Astrocyte of the cerebellum (primary cell): ENCODE measurements at regions not wholly inside any gene's neighbourhood (a gene's known extent, or its start where the extent isn't known, plus 50 kb on each side); places are given as distances from the start of the nearest gene placed in this dataset.

ENCODE experiments used
- DNase-seq: peaks from one replicate; pipeline ENCODE4 v3.0.0-alpha.2; 2011; ENCODE audit warnings: low read depth
- H3K4me3 ChIP-seq: 2 replicates; pipeline ENCODE4 v1.5.1; 2011; ENCODE audit warnings: mild to moderate bottlenecking, low read depth, low read length, moderate library complexity
- in situ Hi-C: cut with HindIII; loops from 2 replicates; pipeline ENCODE4 v1.10.0; 2017; ENCODE audit warnings: low sequenced_read_pairs
- TF ChIP-seq, protein P1 (sequence below): IDR thresholded peaks from 2 replicates; pipeline ENCODE4 v1.5.1; 2012; ENCODE audit warnings: low read length, low read depth, moderate library complexity, mild to moderate bottlenecking; ENCODE audit errors: missing control alignments

DNA sequence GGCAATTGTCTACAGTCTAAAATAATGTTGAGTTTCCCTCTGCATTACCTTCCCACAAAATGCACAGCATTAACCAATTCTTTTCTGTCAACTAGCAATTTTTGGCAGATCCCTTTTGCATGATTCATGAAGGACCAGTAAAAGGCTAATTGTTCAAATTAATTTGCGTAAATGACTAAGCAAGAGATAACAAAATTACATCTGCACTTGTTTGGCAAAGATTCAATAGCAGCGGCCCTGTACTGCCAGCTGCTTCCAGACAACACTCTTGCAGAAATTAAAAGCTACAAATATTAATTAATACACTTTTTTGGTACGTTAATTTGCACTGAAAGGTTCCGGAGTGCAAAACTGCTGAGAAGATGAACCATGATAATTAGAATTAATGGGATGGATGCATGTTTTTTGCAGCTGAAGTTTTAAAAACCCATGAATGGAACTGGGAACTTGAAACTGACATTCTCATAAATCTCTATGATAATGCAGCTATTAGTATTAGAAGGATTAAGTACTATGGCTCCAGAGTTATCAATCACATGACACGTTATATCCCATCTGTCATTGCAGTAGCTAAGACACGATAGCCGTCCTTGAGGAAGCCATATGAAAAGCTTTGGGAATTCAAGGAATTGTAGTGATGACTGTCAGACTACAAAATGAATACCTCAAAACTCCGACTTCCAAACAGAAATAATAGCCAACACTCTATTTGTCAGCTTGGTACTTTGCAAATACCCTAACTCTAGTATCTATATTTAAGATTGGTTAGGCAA is 1268.3 kb upstream of the ACVR2A start:
- TF ChIP-seq, protein P1, sequence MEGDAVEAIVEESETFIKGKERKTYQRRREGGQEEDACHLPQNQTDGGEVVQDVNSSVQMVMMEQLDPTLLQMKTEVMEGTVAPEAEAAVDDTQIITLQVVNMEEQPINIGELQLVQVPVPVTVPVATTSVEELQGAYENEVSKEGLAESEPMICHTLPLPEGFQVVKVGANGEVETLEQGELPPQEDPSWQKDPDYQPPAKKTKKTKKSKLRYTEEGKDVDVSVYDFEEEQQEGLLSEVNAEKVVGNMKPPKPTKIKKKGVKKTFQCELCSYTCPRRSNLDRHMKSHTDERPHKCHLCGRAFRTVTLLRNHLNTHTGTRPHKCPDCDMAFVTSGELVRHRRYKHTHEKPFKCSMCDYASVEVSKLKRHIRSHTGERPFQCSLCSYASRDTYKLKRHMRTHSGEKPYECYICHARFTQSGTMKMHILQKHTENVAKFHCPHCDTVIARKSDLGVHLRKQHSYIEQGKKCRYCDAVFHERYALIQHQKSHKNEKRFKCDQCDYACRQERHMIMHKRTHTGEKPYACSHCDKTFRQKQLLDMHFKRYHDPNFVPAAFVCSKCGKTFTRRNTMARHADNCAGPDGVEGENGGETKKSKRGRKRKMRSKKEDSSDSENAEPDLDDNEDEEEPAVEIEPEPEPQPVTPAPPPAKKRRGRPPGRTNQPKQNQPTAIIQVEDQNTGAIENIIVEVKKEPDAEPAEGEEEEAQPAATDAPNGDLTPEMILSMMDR, result no peak
- in situ Hi-C loops, result no loop called here
- no peak for DNase-seq
- no peak overlapping the region for H3K4me3 ChIP-seq

DNA sequence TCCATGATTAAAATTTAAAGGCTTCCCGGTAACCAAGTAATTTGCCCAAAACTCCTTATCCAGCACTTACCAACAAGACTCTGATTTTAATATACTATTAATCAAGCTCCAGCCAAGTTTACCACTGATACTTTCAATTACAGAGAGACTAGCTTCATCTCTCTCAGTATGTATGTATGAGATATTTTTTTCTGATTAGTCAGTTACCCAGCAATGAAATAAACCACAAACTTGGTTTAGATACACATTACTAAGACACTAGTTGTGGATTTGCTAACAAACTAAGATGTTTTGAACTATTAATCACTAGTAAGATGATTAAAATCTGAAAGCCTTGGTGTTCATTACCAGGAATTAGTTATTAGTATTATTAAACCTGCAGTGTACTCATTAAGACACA is 1272.2 kb upstream of the ACVR2A start:
- in situ Hi-C loops, result no loop called here
- DNase-seq, result no peak
- no peak overlapping the region for H3K4me3 ChIP-seq
- TF ChIP-seq, protein P1, result no peak

DNA sequence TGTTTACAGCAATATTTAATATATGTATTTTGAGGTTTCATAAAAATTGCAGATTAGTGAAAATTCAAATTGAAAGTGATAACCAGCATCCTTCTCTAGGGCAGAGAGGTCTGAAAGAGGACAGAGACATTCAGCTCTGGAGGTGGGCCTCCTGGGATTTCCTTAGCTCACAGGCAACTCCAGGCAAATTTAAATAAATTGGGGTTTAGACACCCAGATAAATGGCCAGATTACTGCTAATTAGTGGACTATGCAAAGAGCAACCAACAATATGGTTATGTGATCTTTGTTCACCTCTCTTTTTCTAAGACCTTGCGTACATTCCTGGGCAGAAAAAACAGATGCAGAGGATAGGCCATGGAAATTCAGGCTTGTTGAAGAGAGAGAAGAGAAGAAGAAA is 1282.8 kb upstream of the ACVR2A start:
- DNase-seq, result no peak
- no peak overlapping the region for H3K4me3 ChIP-seq
- TF ChIP-seq, protein P1, result no peak
- in situ Hi-C loops, result no loop called here

GRCh38 chr2:146547236-146547635 is 1297.6 kb upstream of the ACVR2A start:
- in situ Hi-C loops, result no loop called here
- no peak for DNase-seq
- TF ChIP-seq, protein P1, result no peak
- no peak overlapping the region for H3K4me3 ChIP-seq

GRCh38 chr2:146544701-146545100 is 1300.1 kb upstream of the ACVR2A start:
- H3K4me3 ChIP-seq, result no peak overlapping the region
- no peak for DNase-seq
- in situ Hi-C loops, result no loop called here
- TF ChIP-seq, protein P1, result no peak

DNA sequence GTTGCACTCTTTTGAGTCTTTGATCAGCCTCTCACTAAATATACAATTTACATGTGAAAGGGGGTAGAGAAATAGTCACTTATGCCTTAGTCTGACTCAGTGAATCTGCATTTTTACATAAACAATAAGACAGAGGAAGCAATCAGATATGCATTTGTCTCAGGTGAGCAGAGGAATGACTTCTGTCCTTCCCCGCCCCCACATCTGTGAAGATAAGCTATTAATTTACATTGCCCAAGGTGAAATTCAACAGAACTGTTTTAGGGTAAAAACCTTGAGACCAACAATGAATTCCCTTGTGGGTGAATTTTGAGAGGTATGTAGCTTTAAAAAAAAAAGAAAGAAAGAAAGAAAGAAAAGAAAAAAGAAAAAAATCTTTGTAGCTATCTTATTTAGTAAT is 1302.9 kb upstream of the ACVR2A start:
- no peak for DNase-seq
- in situ Hi-C loops, result no loop called here
- no peak overlapping the region for H3K4me3 ChIP-seq
- TF ChIP-seq, protein P1, result no peak
